Ovary (tissue), 3 donors: ENCODE measurements at regions not wholly inside any gene's neighbourhood (a gene's known extent, or its start where the extent isn't known, plus 50 kb on each side); places are given as distances from the start of the nearest gene placed in this dataset.

Experiments
- CTCF ChIP-seq, 3 donors: fragments of 450-650 bp in 2 of 3; fragments of 200-600 bp in 1 of 3; IDR thresholded peaks; one replicate each; pipeline versions ENCODE4 v1.5.1 to v1.8.0; 2016 to 2022; ENCODE audit warnings: antibody characterized with exemption in 3 of 3, mild to moderate bottlenecking in 1 of 3
- POLR2A ChIP-seq: fragments of 450-650 bp; IDR thresholded peaks from one replicate; pipeline ENCODE4 v1.6.1; 2017; ENCODE audit warnings: antibody characterized with exemption, mild to moderate bottlenecking, moderate library complexity
- donor health status: DM: no; HTN: no; CAD: no.

DNA sequence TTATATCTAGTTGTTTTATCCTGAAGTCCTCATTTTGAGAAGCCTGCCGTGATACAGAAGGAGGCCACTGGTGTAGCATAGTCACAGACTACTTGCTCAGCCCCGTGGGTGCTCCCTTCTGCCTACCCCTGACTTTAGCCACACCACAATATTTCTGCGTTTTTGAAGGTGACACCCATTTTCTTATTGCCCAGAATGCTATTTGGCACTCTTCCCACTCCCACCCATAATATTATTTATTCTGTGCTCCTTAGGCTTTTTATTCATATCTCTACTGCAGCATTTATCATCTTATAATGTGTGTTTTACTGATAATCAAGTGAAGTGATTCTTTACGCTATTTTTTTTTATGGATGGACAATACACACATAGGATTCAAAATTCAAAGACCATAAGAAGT, 107.3 kb downstream of the OR2B2 start:
- TF ChIP-seq CTCF (IDR thresholded peaks at IDR 0.05) = no peak
- no peak for TF ChIP-seq POLR2A
